Body of pancreas (tissue), 4 donors: ENCODE measurements at regions not wholly inside any gene's neighbourhood (a gene's known extent, or its start where the extent isn't known, plus 50 kb on each side); places are given as distances from the start of the nearest gene placed in this dataset.

Experiments used
- POLR2A ChIP-seq, 3 donors: fragments of 450-650 bp; IDR thresholded peaks; one replicate each; pipeline ENCODE4 v1.6.1; 2016; ENCODE audit warnings: antibody characterized with exemption in 3 of 3, mild to moderate bottlenecking in 2 of 3
- TF ChIP-seq, protein P1 (sequence below), 7 experiments: fragments of 450-650 bp in 4 of 7; fragments of 200-600 bp in 3 of 7; sonication (generic) in 3 of 7; IDR thresholded peaks; one replicate each; pipeline ENCODE4 v1.5.1; 2016 to 2019; ENCODE audit warnings: antibody characterized with exemption in 7 of 7

DNA sequence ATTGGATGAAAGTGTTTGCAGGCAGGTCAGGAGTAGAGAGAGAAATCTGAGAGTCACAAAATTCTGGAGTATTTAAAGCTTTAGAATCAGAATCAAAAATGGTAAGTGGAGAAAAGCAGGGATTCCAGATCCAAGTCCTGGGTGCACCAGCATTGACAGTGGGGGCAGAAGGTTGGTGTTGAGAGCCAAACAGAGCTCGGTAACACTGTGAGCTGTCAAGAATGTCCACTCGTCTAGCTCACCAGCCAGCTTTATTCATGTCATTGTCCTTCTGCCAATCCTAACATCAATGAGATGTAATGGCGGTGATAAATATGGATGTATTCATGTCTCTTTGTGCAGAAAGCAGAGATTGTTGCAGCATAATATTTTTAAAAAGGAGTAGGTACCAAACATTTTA, 128.8 kb downstream of the KLF6 start:
- TF ChIP-seq, protein P1, sequence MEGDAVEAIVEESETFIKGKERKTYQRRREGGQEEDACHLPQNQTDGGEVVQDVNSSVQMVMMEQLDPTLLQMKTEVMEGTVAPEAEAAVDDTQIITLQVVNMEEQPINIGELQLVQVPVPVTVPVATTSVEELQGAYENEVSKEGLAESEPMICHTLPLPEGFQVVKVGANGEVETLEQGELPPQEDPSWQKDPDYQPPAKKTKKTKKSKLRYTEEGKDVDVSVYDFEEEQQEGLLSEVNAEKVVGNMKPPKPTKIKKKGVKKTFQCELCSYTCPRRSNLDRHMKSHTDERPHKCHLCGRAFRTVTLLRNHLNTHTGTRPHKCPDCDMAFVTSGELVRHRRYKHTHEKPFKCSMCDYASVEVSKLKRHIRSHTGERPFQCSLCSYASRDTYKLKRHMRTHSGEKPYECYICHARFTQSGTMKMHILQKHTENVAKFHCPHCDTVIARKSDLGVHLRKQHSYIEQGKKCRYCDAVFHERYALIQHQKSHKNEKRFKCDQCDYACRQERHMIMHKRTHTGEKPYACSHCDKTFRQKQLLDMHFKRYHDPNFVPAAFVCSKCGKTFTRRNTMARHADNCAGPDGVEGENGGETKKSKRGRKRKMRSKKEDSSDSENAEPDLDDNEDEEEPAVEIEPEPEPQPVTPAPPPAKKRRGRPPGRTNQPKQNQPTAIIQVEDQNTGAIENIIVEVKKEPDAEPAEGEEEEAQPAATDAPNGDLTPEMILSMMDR (IDR thresholded peaks at IDR 0.05) = no peak
- no peak for TF ChIP-seq POLR2A (IDR thresholded peaks at IDR 0.05)
